MG63 (cell line): ENCODE measurements at regions not wholly inside any gene's neighbourhood (a gene's known extent, or its start where the extent isn't known, plus 50 kb on each side); places are given as distances from the start of the nearest gene placed in this dataset.

Experiments used
- DNase-seq: peaks from one replicate; pipeline ENCODE4 v3.0.0-alpha.2; 2020
- H3K27me3 ChIP-seq: fragments of 250-450 bp; sonication (Bioruptor Pico); 2 replicates; pipeline ENCODE4 v1.5.1; 2020; ENCODE audit warnings: mild to moderate bottlenecking, moderate library complexity
- H3K36me3 ChIP-seq: fragments of 250-450 bp; sonication (Bioruptor Pico); 2 replicates; pipeline ENCODE4 v1.5.1; 2020; ENCODE audit warnings: mild to moderate bottlenecking, moderate library complexity
- H3K4me3 ChIP-seq: fragments of 250-450 bp; sonication (Bioruptor Pico); 2 replicates; pipeline ENCODE4 v1.5.1; 2020; ENCODE audit warnings: mild to moderate bottlenecking, moderate library complexity
- H3K9me3 ChIP-seq: fragments of 250-450 bp; sonication (Bioruptor Pico); 2 replicates; pipeline ENCODE4 v1.5.1; 2020; ENCODE audit warnings: mild to moderate bottlenecking, moderate library complexity

GRCh38 chr4:41866799-41867677 lies 68.2 kb upstream of the TMEM33 start:
- Histone ChIP-seq H3K4me3 (no peak overlapping the region), H3K9me3 (no peaks in the 10 kb centered on the region), H3K36me3 (no peaks in the 10 kb centered on the region), H3K27me3 (no peaks in the 10 kb centered on the region)
- no peak for DNase-seq

- Histone ChIP-seq H3K27me3 (no peaks in the 10 kb centered on the region), H3K9me3 (no peaks in the 10 kb centered on the region), H3K36me3 (no peaks in the 10 kb centered on the region), H3K4me3 (no peak overlapping the region)
- no peak for DNase-seq
Measured at GRCh38 chr4:41865981-41866798, 69.0 kb upstream of the TMEM33 start.

- no peaks in the 10 kb centered on the region for H3K27me3 ChIP-seq
- DNase-seq, result no peak
- H3K36me3 ChIP-seq, result no peaks in the 10 kb centered on the region
- no peaks in the 10 kb centered on the region for H3K9me3 ChIP-seq
- no peak overlapping the region for H3K4me3 ChIP-seq
Measured at GRCh38 chr4:41865306-41865980, 69.8 kb upstream of the TMEM33 start.

- Histone ChIP-seq H3K9me3 (no peaks in the 10 kb centered on the region), H3K4me3 (no peak overlapping the region), H3K27me3 (no peaks in the 10 kb centered on the region), H3K36me3 (no peaks in the 10 kb centered on the region)
- DNase-seq, result no peak
Measured at GRCh38 chr4:41859087-41859486, 76.1 kb upstream of the TMEM33 start.

- no peaks in the 10 kb centered on the region for H3K36me3 ChIP-seq
- DNase-seq, result no peak
- no peaks in the 10 kb centered on the region for H3K9me3 ChIP-seq
- no peaks in the 10 kb centered on the region for H3K27me3 ChIP-seq
- H3K4me3 ChIP-seq, result no peak overlapping the region
Measured at GRCh38 chr4:41857226-41857641, 78.0 kb upstream of the TMEM33 start.

GRCh38 chr4:41856797-41857196 lies 78.4 kb upstream of the TMEM33 start:
- H3K9me3 ChIP-seq, result no peaks in the 10 kb centered on the region
- H3K4me3 ChIP-seq, result no peak overlapping the region
- H3K27me3 ChIP-seq, result no peaks in the 10 kb centered on the region
- DNase-seq, result no peak
- no peaks in the 10 kb centered on the region for H3K36me3 ChIP-seq

GRCh38 chr4:41853973-41854372 lies 81.3 kb upstream of the TMEM33 start:
- no peaks in the 10 kb centered on the region for H3K27me3 ChIP-seq
- no peaks in the 10 kb centered on the region for H3K36me3 ChIP-seq
- H3K9me3 ChIP-seq, result no peaks in the 10 kb centered on the region
- no peak overlapping the region for H3K4me3 ChIP-seq
- DNase-seq, result no peak

GRCh38 chr4:41852229-41852628 lies 83.0 kb upstream of the TMEM33 start:
- no peak for DNase-seq
- Histone ChIP-seq H3K27me3 (no peaks in the 10 kb centered on the region), H3K36me3 (no peaks in the 10 kb centered on the region), H3K4me3 (no peak overlapping the region), H3K9me3 (no peaks in the 10 kb centered on the region)

- Histone ChIP-seq H3K4me3 (no peak overlapping the region), H3K27me3 (no peaks in the 10 kb centered on the region), H3K9me3 (no peaks in the 10 kb centered on the region), H3K36me3 (no peaks in the 10 kb centered on the region)
- no peak for DNase-seq
Measured at GRCh38 chr4:41851621-41852020, 83.6 kb upstream of the TMEM33 start.

- H3K4me3 ChIP-seq, result no peak overlapping the region
- H3K36me3 ChIP-seq, result no peaks in the 10 kb centered on the region
- no peak for DNase-seq
- H3K27me3 ChIP-seq, result no peaks in the 10 kb centered on the region
- H3K9me3 ChIP-seq, result no peaks in the 10 kb centered on the region
Measured at GRCh38 chr4:41844327-41844726, 90.9 kb upstream of the TMEM33 start.

GRCh38 chr4:41839916-41840854 lies 91.7 kb upstream of the PHOX2B start:
- Histone ChIP-seq H3K27me3 (no peaks in the 10 kb centered on the region), H3K4me3 (no peak overlapping the region), H3K36me3 (no peaks in the 10 kb centered on the region), H3K9me3 (no peaks in the 10 kb centered on the region)
- no peak for DNase-seq

- Histone ChIP-seq H3K36me3 (no peaks in the 10 kb centered on the region), H3K27me3 (no peaks in the 10 kb centered on the region), H3K9me3 (no peaks in the 10 kb centered on the region), H3K4me3 (no peak overlapping the region)
- no peak for DNase-seq
Measured at GRCh38 chr4:41838590-41838989, 90.1 kb upstream of the PHOX2B start.

GRCh38 chr4:41835321-41835995 lies 86.9 kb upstream of the PHOX2B start:
- Histone ChIP-seq H3K27me3 (no peaks in the 10 kb centered on the region), H3K36me3 (no peaks in the 10 kb centered on the region)

GRCh38 chr4:41832961-41833360 lies 84.4 kb upstream of the PHOX2B start:
- no peaks in the 10 kb centered on the region for H3K36me3 ChIP-seq

More at GRCh38 chr4:41835321-41835995, 86.9 kb upstream of the PHOX2B start:
- H3K9me3 ChIP-seq, result no peaks in the 10 kb centered on the region
- H3K4me3 ChIP-seq, result no peak overlapping the region
- DNase-seq, result no peak

GRCh38 chr4:41822325-41822724 lies 73.8 kb upstream of the PHOX2B start:
- no peak for DNase-seq
- Histone ChIP-seq H3K36me3 (no peaks in the 10 kb centered on the region), H3K4me3 (no peak overlapping the region), H3K9me3 (no peaks in the 10 kb centered on the region), H3K27me3 (peaks cover 9% of the 10 kb centered on the region; the same call in 1 of the 2 replicates)

More at GRCh38 chr4:41832961-41833360, 84.4 kb upstream of the PHOX2B start:
- Histone ChIP-seq H3K27me3 (no peaks in the 10 kb centered on the region), H3K9me3 (no peaks in the 10 kb centered on the region), H3K4me3 (no peak overlapping the region)
- DNase-seq, result no peak

GRCh38 chr4:41820473-41820872 lies 71.9 kb upstream of the PHOX2B start:
- H3K9me3 ChIP-seq, result no peaks in the 10 kb centered on the region
- H3K27me3 ChIP-seq, result peaks cover 9% of the 10 kb centered on the region; the same call in 1 of the 2 replicates
- no peak overlapping the region for H3K4me3 ChIP-seq
- no peaks in the 10 kb centered on the region for H3K36me3 ChIP-seq
- no peak for DNase-seq
